Heart left ventricle (tissue), 16 donors: ENCODE measurements at regions not wholly inside any gene's neighbourhood (a gene's known extent, or its start where the extent isn't known, plus 50 kb on each side); places are given as distances from the start of the nearest gene placed in this dataset.

Experiments
- ATAC-seq, 4 donors: fragments of 200-7000 bp; cut with Tn5 transposase; one replicate each; pipeline ENCODE4 v1.9.1; 2020 to 2022; ENCODE audit warnings: moderate library complexity in 4 of 4, mild to moderate bottlenecking in 3 of 4, moderate number of reproducible peaks in 1 of 4
- DNase-seq, 5 donors: peaks; one replicate each; pipeline ENCODE4 v3.0.0-alpha.2; 2020
- H3K27ac ChIP-seq, 12 donors: fragments of 200-600 bp; sonication (generic) in 4 of 12; one replicate each; pipeline versions ENCODE4 v1.5.0 to v1.8.0; 2016 to 2022; ENCODE audit warnings: mild to moderate bottlenecking in 2 of 12
- H3K27me3 ChIP-seq, 9 donors: fragments of 200-600 bp; sonication (generic) in 2 of 9; one replicate each; pipeline versions ENCODE4 v1.5.1 to v1.8.0; 2016 to 2022; ENCODE audit warnings: mild to moderate bottlenecking in 3 of 9
- H3K36me3 ChIP-seq, 9 donors: fragments of 200-600 bp; sonication (generic) in 2 of 9; one replicate each; pipeline versions ENCODE4 v1.5.0 to v1.8.0; 2018 to 2022; ENCODE audit warnings: mild to moderate bottlenecking in 2 of 9
- H3K4me1 ChIP-seq, 12 donors: fragments of 200-600 bp; sonication (generic) in 4 of 12; one replicate each; pipeline versions ENCODE4 v1.5.0 to v1.8.0; 2016 to 2022; ENCODE audit warnings: mild to moderate bottlenecking in 3 of 12
- H3K4me3 ChIP-seq, 12 donors: fragments of 200-600 bp; sonication (generic) in 4 of 12; one replicate each; pipeline versions ENCODE4 v1.5.0 to v1.8.0; 2017 to 2022; ENCODE audit warnings: mild to moderate bottlenecking in 9 of 12, moderate library complexity in 4 of 12
- H3K9me3 ChIP-seq, 12 donors: fragments of 200-600 bp; sonication (generic) in 4 of 12; one replicate each; pipeline versions ENCODE4 v1.5.0 to v1.8.0; 2016 to 2022; ENCODE audit warnings: mild to moderate bottlenecking in 1 of 12
- CTCF ChIP-seq, 12 donors: fragments of 200-600 bp; sonication (generic) in 4 of 12; IDR thresholded peaks; one replicate each; pipeline versions ENCODE4 v1.5.0 to v1.8.0; 2018 to 2022; ENCODE audit warnings: antibody characterized with exemption in 12 of 12, mild to moderate bottlenecking in 5 of 12
- POLR2A ChIP-seq, 2 donors: fragments of 450-650 bp; IDR thresholded peaks; one replicate each; pipeline ENCODE4 v1.6.1; 2017; ENCODE audit warnings: antibody characterized with exemption in 2 of 2, mild to moderate bottlenecking in 2 of 2, moderate library complexity in 2 of 2
- WGBS, 4 donors: extraction: QIAGEN DNeasy Blood & Tissue Kit in 2 of 4; methylation state at CpG; one replicate each; pipeline versions ENCODE4 v1.1.5 to v1.1.7; 2013 to 2018; 5-methylcytosine and 5-hydroxymethylcytosine counted together
- intact Hi-C, 10 donors: fragments of 100-400 bp; cut with DNase I; formaldehyde crosslinking; loops; one replicate each; pipeline versions ENCODE4 v1.11.1 to v1.14.2; 2022
- donor health status: ischemic (EF 13 %, LVEDD 7.1; RV severe dilation, severe dysfunction).
- donor health status: healthy with polysubstance abuse.
- donor health status: DM: no; HTN: yes; CAD: no.
- donor health status: DM: no; HTN: no; CAD: no.
- donor health status: ischemic (EF 25% LVEDD 6.9; RV normal size, moderate dysfunction).
- donor health status: ischemic (EF 25% LVEDD 5.7; RV mildly dilated, moderate dysfunction).
- donor health status: healthy.
- donor health status: DM: yes; HTN: yes; CAD: no.
- donor health status: ischemic (EF 35%, LVEDD 5.7; RV mildly dilated, moderate dysfunction).
- donor health status: nonischemic (EF 11% LVEDD 7.7; RV severe dilation, severe dysfunction).
- donor health status: DM: yes; HTN: yes; CAD: no.
- donor health status: PGD.
- donor health status: ischemic (EF 29% LVEDD 5.4; RV normal size, mild dysfunction).
- donor health status: nonischemic (EF 23%, LVEDD 6.1; RV moderate dilation, normal function).

- Histone ChIP-seq H3K4me1 (peaks cover 0 to 13% (median 0%) of the 10 kb centered on the region in 12 donors), H3K36me3 (no peaks in the 10 kb centered on the region), H3K27ac (no peak overlapping the region), H3K9me3 (peaks cover 0 to 14% (median 0%) of the 10 kb centered on the region in 12 donors), H3K27me3 (no peaks in the 10 kb centered on the region), H3K4me3 (no peak overlapping the region)
- WGBS, 4 donors, result 95 to 100% (median 98%) methylated on average over 1 of the region's 1 CpG
- TF ChIP-seq CTCF (IDR thresholded peaks at IDR 0.05), result no peak
- no peak for TF ChIP-seq POLR2A (IDR thresholded peaks at IDR 0.05)
- intact Hi-C loops, result no loop called here
- DNase-seq (no peak), ATAC-seq (no peak)
Measured at GRCh38 chr3:193910310-193910709, 225.6 kb upstream of the HES1 start.

- Histone ChIP-seq H3K27ac (no peak overlapping the region), H3K27me3 (no peaks in the 10 kb centered on the region), H3K4me3 (peak overlapping the region in 1 of 12 donors; percentile 7), H3K9me3 (peaks cover 0 to 14% (median 0%) of the 10 kb centered on the region in 12 donors), H3K4me1 (peaks cover 0 to 13% (median 0%) of the 10 kb centered on the region in 12 donors), H3K36me3 (no peaks in the 10 kb centered on the region)
- no peak for DNase-seq
- ATAC-seq, result peak in 2 of 4 donors; percentile 28 to 48
- TF ChIP-seq CTCF (IDR thresholded peaks at IDR 0.05), result no peak
- TF ChIP-seq POLR2A (IDR thresholded peaks at IDR 0.05), result no peak
- WGBS, 4 donors, result 65 to 72% (median 67%) methylated on average over 9 of the region's 9 CpGs
- intact Hi-C loops, result no loop called here
Measured at GRCh38 chr3:193910886-193911738, 224.8 kb upstream of the HES1 start.

- Histone ChIP-seq H3K27me3 (no peaks in the 10 kb centered on the region), H3K9me3 (peaks cover 0 to 14% (median 0%) of the 10 kb centered on the region in 12 donors), H3K4me1 (peaks cover 0 to 13% (median 0%) of the 10 kb centered on the region in 12 donors), H3K4me3 (peak overlapping the region in 1 of 12 donors; percentile 7), H3K36me3 (no peaks in the 10 kb centered on the region), H3K27ac (no peak overlapping the region)
- no peak for ATAC-seq
- intact Hi-C loops, result no loop called here
- DNase-seq, result no peak
- TF ChIP-seq CTCF (IDR thresholded peaks at IDR 0.05) (no peak), POLR2A (IDR thresholded peaks at IDR 0.05) (no peak)
- 87 to 91% (median 89%) methylated on average over 12 of the region's 12 CpGs for WGBS, 4 donors
Measured at GRCh38 chr3:193911784-193912340, 224.1 kb upstream of the HES1 start.

GRCh38 chr3:193912621-193913178, 223.2 kb upstream of the HES1 start:
- intact Hi-C loops, result no loop called here
- DNase-seq (no peak), ATAC-seq (no peak)
- Histone ChIP-seq H3K9me3 (peaks cover 0 to 12% (median 0%) of the 10 kb centered on the region in 12 donors), H3K36me3 (no peaks in the 10 kb centered on the region), H3K4me3 (no peak overlapping the region), H3K27me3 (peaks cover 0 to 4% (median 0%) of the 10 kb centered on the region in 9 donors), H3K27ac (no peak overlapping the region), H3K4me1 (peaks cover 0 to 13% (median 0%) of the 10 kb centered on the region in 12 donors)
- WGBS, 4 donors, result 95 to 100% (median 99%) methylated on average over 2 of the region's 2 CpGs
- TF ChIP-seq POLR2A (IDR thresholded peaks at IDR 0.05), result no peak
- TF ChIP-seq CTCF (IDR thresholded peaks at IDR 0.05), result no peak
